OCI-LY3 (cell line): ENCODE measurements at regions not wholly inside any gene's neighbourhood (a gene's known extent, or its start where the extent isn't known, plus 50 kb on each side); places are given as distances from the start of the nearest gene placed in this dataset.

Source experiments
- H2AFZ ChIP-seq: fragments of 200-600, 300-600 bp; shearing (Covaris generic); 2 replicates; pipeline ENCODE4 v1.6.0; 2014; ENCODE audit warnings: antibody characterized with exemption, low read depth, low read length
- H3K27ac ChIP-seq: fragments of 200-600, 300-600 bp; sonication (generic); 2 replicates; pipeline ENCODE4 v1.5.1; 2014; ENCODE audit warnings: mild to moderate bottlenecking, low read length, moderate library complexity, mixed read lengths
- H3K27me3 ChIP-seq: fragments of 200-600, 300-600 bp; sonication (generic); 2 replicates; pipeline ENCODE4 v1.6.1; 2014; ENCODE audit warnings: low read depth, low read length, mixed read lengths
- H3K36me3 ChIP-seq: fragments of 200-600, 300-600 bp; sonication (generic); replicated peaks from 2 replicates; pipeline ENCODE3; 2014; ENCODE audit warnings: low read depth, low read length, mixed read lengths
- H3K4me1 ChIP-seq: fragments of 300-600, 200-600 bp; sonication (generic); 2 replicates; pipeline ENCODE4 v1.6.1; 2014; ENCODE audit warnings: low read length, mixed read lengths
- H3K4me2 ChIP-seq: fragments of 200-600, 300-600 bp; sonication (generic); 2 replicates; pipeline ENCODE4 v1.6.1; 2014; ENCODE audit warnings: low read length, mixed read lengths
- H3K4me3 ChIP-seq: fragments of 300-600, 200-600 bp; sonication (generic); 2 replicates; pipeline ENCODE4 v1.5.1; 2014; ENCODE audit warnings: antibody characterized with exemption, mild to moderate bottlenecking, low read length, moderate library complexity
- H3K79me2 ChIP-seq: fragments of 300-600, 200-600 bp; shearing (Covaris generic); 2 replicates; pipeline ENCODE4 v1.6.1; 2014; ENCODE audit warnings: mild to moderate bottlenecking, low read length, mixed read lengths
- H3K9ac ChIP-seq: fragments of 300-600, 200-600 bp; shearing (Covaris generic); 2 replicates; pipeline ENCODE4 v1.6.0; 2014; ENCODE audit warnings: mild to moderate bottlenecking, low read length, moderate library complexity
- H3K9me3 ChIP-seq: fragments of 200-600, 300-600 bp; shearing (Covaris generic); 2 replicates; pipeline ENCODE4 v1.6.1; 2014; ENCODE audit warnings: low read length, mixed read lengths; ENCODE audit not compliant: insufficient read depth
- H4K20me1 ChIP-seq: fragments of 200-600, 300-600 bp; sonication (generic); 2 replicates; pipeline ENCODE4 v1.6.1; 2016; ENCODE audit warnings: low read length, mixed read lengths; ENCODE audit not compliant: insufficient read depth
- CTCF ChIP-seq: fragments of 200-600, 300-600 bp; sonication (generic); IDR thresholded peaks from 2 replicates; pipeline ENCODE4 v1.5.1; 2014; ENCODE audit warnings: antibody characterized with exemption, low read length, low read depth
- EZH2phosphoT487 ChIP-seq: fragments of 200-600 bp; shearing (Covaris generic); IDR thresholded peaks from 2 replicates; pipeline ENCODE4 v1.6.1; 2018; ENCODE audit warnings: antibody characterized with exemption, mixed run types, low read depth

DNA sequence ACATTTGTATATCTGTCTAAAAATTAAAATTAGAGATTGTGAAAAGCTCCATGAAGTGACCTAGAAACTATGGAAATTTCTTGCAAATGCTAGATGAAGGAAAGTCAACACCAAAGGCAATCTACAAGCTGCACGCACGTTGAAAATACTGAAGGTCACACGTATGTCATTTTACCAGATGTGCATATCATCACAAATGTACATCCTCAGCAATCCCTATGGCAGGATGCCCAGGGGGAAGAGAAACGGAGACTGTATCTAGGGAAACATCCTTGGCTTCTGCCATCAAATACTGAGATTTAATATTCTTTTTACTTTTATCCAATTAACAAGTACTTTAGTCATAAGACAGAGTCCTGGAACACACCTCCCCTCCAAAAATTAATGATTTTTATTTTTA is 672.0 kb downstream of the RNF144B start:
- Histone ChIP-seq H4K20me1 (no peaks in the 10 kb centered on the region), H3K79me2 (no peaks in the 10 kb centered on the region), H3K9ac (no peak overlapping the region)

GRCh38 chr6:19067165-19067564 is 680.0 kb downstream of the RNF144B start:
- Histone ChIP-seq H3K9me3 (no peaks in the 10 kb centered on the region), H3K27ac (no peak overlapping the region), H2AFZ (no peak overlapping the region), H3K4me1 (no peaks in the 10 kb centered on the region), H3K4me3 (no peak overlapping the region), H3K27me3 (no peaks in the 10 kb centered on the region), H4K20me1 (no peaks in the 10 kb centered on the region), H3K9ac (no peak overlapping the region), H3K36me3 (no peaks in the 10 kb centered on the region), H3K79me2 (no peaks in the 10 kb centered on the region), H3K4me2 (no peak overlapping the region)
- TF ChIP-seq CTCF = no peak
- TF ChIP-seq EZH2phosphoT487 = no peak

More for the DNA sequence above, 672.0 kb downstream of the RNF144B start:
- Histone ChIP-seq H3K9me3 (no peaks in the 10 kb centered on the region), H3K4me1 (no peaks in the 10 kb centered on the region), H2AFZ (no peak overlapping the region), H3K27ac (no peak overlapping the region), H3K36me3 (no peaks in the 10 kb centered on the region), H3K4me3 (no peak overlapping the region), H3K4me2 (no peak overlapping the region), H3K27me3 (no peaks in the 10 kb centered on the region)
- no peak for TF ChIP-seq EZH2phosphoT487
- no peak for TF ChIP-seq CTCF

GRCh38 chr6:19070520-19070919 is 683.4 kb downstream of the RNF144B start:
- Histone ChIP-seq H3K9ac (no peak overlapping the region), H2AFZ (no peak overlapping the region), H3K27ac (no peak overlapping the region), H3K4me2 (no peak overlapping the region), H3K79me2 (no peaks in the 10 kb centered on the region), H3K4me1 (no peaks in the 10 kb centered on the region), H3K4me3 (no peak overlapping the region), H4K20me1 (no peaks in the 10 kb centered on the region), H3K27me3 (no peaks in the 10 kb centered on the region), H3K36me3 (no peaks in the 10 kb centered on the region), H3K9me3 (no peaks in the 10 kb centered on the region)
- TF ChIP-seq EZH2phosphoT487 = no peak
- no peak for TF ChIP-seq CTCF

DNA sequence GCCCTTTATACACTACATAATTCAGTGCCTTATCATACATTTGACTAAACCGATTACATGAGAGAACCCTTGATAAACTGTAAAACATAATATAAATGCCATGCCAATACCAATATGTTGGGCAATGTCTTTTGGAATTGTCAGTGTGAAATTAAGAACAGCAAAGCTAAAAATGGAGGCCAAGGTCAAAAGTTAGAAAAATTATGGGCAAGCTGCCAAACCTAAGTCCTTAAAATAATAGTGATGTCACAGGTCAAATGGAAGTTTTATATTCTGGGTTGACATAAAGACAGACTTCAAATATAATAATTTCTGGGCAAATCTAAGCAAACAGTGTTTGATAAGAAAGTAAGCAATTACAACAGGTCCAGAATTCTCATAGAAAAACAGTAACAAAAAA is 696.7 kb downstream of the RNF144B start:
- H3K79me2 ChIP-seq = no peaks in the 10 kb centered on the region
- H2AFZ ChIP-seq = no peak overlapping the region
- no peak overlapping the region for H3K4me2 ChIP-seq
- no peak overlapping the region for H3K27ac ChIP-seq
- H3K4me1 ChIP-seq = no peaks in the 10 kb centered on the region
- H4K20me1 ChIP-seq = no peaks in the 10 kb centered on the region
- no peaks in the 10 kb centered on the region for H3K9me3 ChIP-seq
- H3K27me3 ChIP-seq = no peaks in the 10 kb centered on the region
- H3K36me3 ChIP-seq = no peaks in the 10 kb centered on the region
- H3K9ac ChIP-seq = no peak overlapping the region
- no peak for TF ChIP-seq CTCF
- TF ChIP-seq EZH2phosphoT487 = no peak
- no peak overlapping the region for H3K4me3 ChIP-seq
